Trophoblast cell (in vitro differentiated cells and primary cell): ENCODE measurements at regions not wholly inside any gene's neighbourhood (a gene's known extent, or its start where the extent isn't known, plus 50 kb on each side); places are given as distances from the start of the nearest gene placed in this dataset.

ENCODE experiments used
- DNase-seq, 2 donors: peaks; one replicate each; pipeline ENCODE4 v3.0.0-alpha.2; 2016
- H2AFZ ChIP-seq: 2 replicates; pipeline ENCODE4 v1.6.1; 2013; ENCODE audit warnings: low read length, moderate library complexity, mild to moderate bottlenecking; ENCODE audit not compliant: insufficient read depth, poor library complexity
- H2AK5ac ChIP-seq: 2 replicates; pipeline ENCODE4 v1.6.1; 2013; ENCODE audit warnings: mild to moderate bottlenecking, low read length
- H2BK120ac ChIP-seq: 2 replicates; pipeline ENCODE4 v1.6.1; 2013; ENCODE audit warnings: low read length, mild to moderate bottlenecking, moderate library complexity; ENCODE audit not compliant: insufficient read depth, poor library complexity
- H2BK12ac ChIP-seq: 2 replicates; pipeline ENCODE4 v1.6.1; 2013; ENCODE audit warnings: mild to moderate bottlenecking, low read length, moderate library complexity
- H2BK5ac ChIP-seq: 2 replicates; pipeline ENCODE4 v1.6.1; 2013; ENCODE audit warnings: low read length, low read depth, moderate library complexity, mild to moderate bottlenecking; ENCODE audit not compliant: poor library complexity
- H3K14ac ChIP-seq: 2 replicates; pipeline ENCODE4 v1.6.1; 2013; ENCODE audit warnings: mild to moderate bottlenecking, low read length
- H3K18ac ChIP-seq: 2 replicates; pipeline ENCODE4 v1.6.1; 2013; ENCODE audit warnings: mild to moderate bottlenecking, low read length
- H3K23ac ChIP-seq: 2 replicates; pipeline ENCODE4 v1.6.1; 2013; ENCODE audit warnings: low read length
- H3K27ac ChIP-seq: 2 replicates; pipeline ENCODE4 v1.5.1; 2013; ENCODE audit warnings: low read depth, mild to moderate bottlenecking, inconsistent platforms, low read length, moderate library complexity
- H3K27me3 ChIP-seq: 2 replicates; pipeline ENCODE4 v1.6.1; 2013; ENCODE audit warnings: inconsistent platforms, mild to moderate bottlenecking, low read length, moderate library complexity; ENCODE audit not compliant: insufficient read depth
- H3K36me3 ChIP-seq, 2 experiments: 1 replicate in 1 of 2; 2 replicates in 1 of 2; pipeline ENCODE4 v1.6.1; 2013; ENCODE audit warnings: low read length in 2 of 2, mild to moderate bottlenecking in 2 of 2, moderate library complexity in 1 of 2; ENCODE audit not compliant: insufficient read depth in 2 of 2, control insufficient read depth in 1 of 2
- H3K4ac ChIP-seq: 2 replicates; pipeline ENCODE4 v1.6.1; 2013; ENCODE audit warnings: low read depth, mild to moderate bottlenecking, low read length, moderate library complexity
- H3K4me1 ChIP-seq, 2 experiments: 1 replicate in 1 of 2; 2 replicates in 1 of 2; pipeline ENCODE4 v1.6.1; 2013; ENCODE audit warnings: low read length in 2 of 2, mild to moderate bottlenecking in 2 of 2, moderate library complexity in 1 of 2; ENCODE audit not compliant: insufficient read depth in 2 of 2, control insufficient read depth in 1 of 2
- H3K4me2 ChIP-seq: 2 replicates; pipeline ENCODE4 v1.6.1; 2013; ENCODE audit warnings: inconsistent platforms, mild to moderate bottlenecking, low read length, moderate library complexity
- H3K4me3 ChIP-seq: 2 replicates; pipeline ENCODE4 v1.5.1; 2013; ENCODE audit warnings: mild to moderate bottlenecking, low read depth, low read length, inconsistent platforms
- H3K79me1 ChIP-seq: one replicate; pipeline ENCODE4 v1.6.1; 2013; ENCODE audit warnings: low read length
- H3K79me2 ChIP-seq: 2 replicates; pipeline ENCODE4 v1.6.1; 2013; ENCODE audit warnings: low read length, mild to moderate bottlenecking; ENCODE audit not compliant: control insufficient read depth, insufficient read depth, poor library complexity
- H3K9ac ChIP-seq: 2 replicates; pipeline ENCODE4 v1.6.1; 2013; ENCODE audit warnings: mild to moderate bottlenecking, low read length
- H3K9me3 ChIP-seq: 2 replicates; pipeline ENCODE4 v1.6.1; 2013; ENCODE audit warnings: low read depth, mild to moderate bottlenecking, control low read depth, inconsistent platforms, low read length; ENCODE audit not compliant: insufficient read depth
- H4K12ac ChIP-seq: 2 replicates; pipeline ENCODE4 v1.6.1; 2013; ENCODE audit warnings: low read depth, mild to moderate bottlenecking, low read length, moderate library complexity
- H4K8ac ChIP-seq: 2 replicates; pipeline ENCODE4 v1.6.1; 2013; ENCODE audit warnings: low read depth, mild to moderate bottlenecking, low read length, moderate library complexity
- H4K91ac ChIP-seq: one replicate; pipeline ENCODE4 v1.6.1; 2013; ENCODE audit warnings: low read depth, mild to moderate bottlenecking, low read length, moderate library complexity
- WGBS: extraction: QIAGEN DNeasy Blood & Tissue Kit; methylation state at CpG from one replicate; pipeline ENCODE4 v1.1.7; 2013; ENCODE audit warnings: missing lambda C conversion rate; ENCODE audit not compliant: insufficient read length, insufficient coverage; ENCODE audit errors: extremely low coverage; 5-methylcytosine and 5-hydroxymethylcytosine counted together

- H3K27ac ChIP-seq: no peak overlapping the region
- peak overlapping the region; percentile 6 for H3K14ac ChIP-seq
- H3K79me2 ChIP-seq: no peaks in the 10 kb centered on the region
- no peak overlapping the region for H3K9ac ChIP-seq
- peaks cover 0 to 2% of the 10 kb centered on the region in 2 experiments for H3K4me1 ChIP-seq
- no peak for DNase-seq
- H3K36me3 ChIP-seq: no peaks in the 10 kb centered on the region
- no CpG with 5 or more reads among the region's 7 CpGs for WGBS
- H4K8ac ChIP-seq: no peak overlapping the region
- H4K91ac ChIP-seq: peak overlapping the region; percentile 64
- H3K18ac ChIP-seq: no peak overlapping the region
- peaks cover 2% of the 10 kb centered on the region for H3K79me1 ChIP-seq
- no peak overlapping the region for H3K4me3 ChIP-seq
- H4K12ac ChIP-seq: no peak overlapping the region
- no peaks in the 10 kb centered on the region for H3K27me3 ChIP-seq
- peak overlapping the region; percentile 23 for H2AK5ac ChIP-seq
- no peak overlapping the region for H3K4me2 ChIP-seq
- peak overlapping the region; percentile 44 for H2BK5ac ChIP-seq
- H3K4ac ChIP-seq: no peak overlapping the region
- H3K23ac ChIP-seq: no peak overlapping the region
- H2AFZ ChIP-seq: no peak overlapping the region
- peak overlapping the region; percentile 5 for H2BK12ac ChIP-seq
- no peaks in the 10 kb centered on the region for H3K9me3 ChIP-seq
- H2BK120ac ChIP-seq: peak overlapping the region; percentile 28
Measured at GRCh38 chr10:53726921-53727320, 954.3 kb upstream of the MBL2 start.

- Histone ChIP-seq H3K14ac (no peak overlapping the region), H4K8ac (no peak overlapping the region), H3K79me1 (peaks cover 2% of the 10 kb centered on the region), H3K27me3 (no peaks in the 10 kb centered on the region), H4K12ac (no peak overlapping the region), H2BK5ac (no peak overlapping the region), H3K9me3 (no peaks in the 10 kb centered on the region), H3K23ac (no peak overlapping the region), H2BK12ac (no peak overlapping the region), H2BK120ac (no peak overlapping the region), H3K18ac (no peak overlapping the region), H3K27ac (no peak overlapping the region), H3K79me2 (no peaks in the 10 kb centered on the region), H2AK5ac (no peak overlapping the region), H2AFZ (no peak overlapping the region), H3K9ac (no peak overlapping the region), H3K4me3 (no peak overlapping the region), H4K91ac (no peak overlapping the region), H3K4me2 (no peak overlapping the region), H3K4me1 (no peaks in the 10 kb centered on the region), H3K4ac (no peak overlapping the region), H3K36me3 (no peaks in the 10 kb centered on the region)
- no peak for DNase-seq
- no CpG with 5 or more reads among the region's 4 CpGs for WGBS
Measured at GRCh38 chr10:53724581-53724980, 952.0 kb upstream of the MBL2 start.

- Histone ChIP-seq H3K27ac (no peak overlapping the region), H3K18ac (no peak overlapping the region), H3K9ac (no peak overlapping the region), H3K4ac (no peak overlapping the region), H3K36me3 (no peaks in the 10 kb centered on the region), H3K9me3 (no peaks in the 10 kb centered on the region), H4K91ac (no peak overlapping the region), H2AFZ (no peak overlapping the region), H4K8ac (no peak overlapping the region), H3K23ac (no peak overlapping the region), H3K79me2 (no peaks in the 10 kb centered on the region), H3K14ac (no peak overlapping the region), H3K4me1 (no peaks in the 10 kb centered on the region), H4K12ac (no peak overlapping the region), H3K4me2 (no peak overlapping the region), H2BK5ac (no peak overlapping the region), H2BK120ac (no peak overlapping the region), H3K79me1 (no peaks in the 10 kb centered on the region), H2AK5ac (no peak overlapping the region), H2BK12ac (no peak overlapping the region), H3K27me3 (no peaks in the 10 kb centered on the region), H3K4me3 (no peak overlapping the region)
- WGBS: no CpG with 5 or more reads among the region's 1 CpG
- DNase-seq: no peak
Measured at GRCh38 chr10:53719658-53720057, 947.1 kb upstream of the MBL2 start.

- WGBS: no CpG with 5 or more reads among the region's 3 CpGs
- H3K18ac ChIP-seq: no peak overlapping the region
- H4K12ac ChIP-seq: no peak overlapping the region
- no peak overlapping the region for H4K8ac ChIP-seq
- H3K79me2 ChIP-seq: no peaks in the 10 kb centered on the region
- H3K9ac ChIP-seq: no peak overlapping the region
- H3K36me3 ChIP-seq: no peaks in the 10 kb centered on the region
- H2BK120ac ChIP-seq: no peak overlapping the region
- no peaks in the 10 kb centered on the region for H3K79me1 ChIP-seq
- H3K4me2 ChIP-seq: no peak overlapping the region
- no peak overlapping the region for H2BK5ac ChIP-seq
- H3K9me3 ChIP-seq: no peaks in the 10 kb centered on the region
- H3K4me1 ChIP-seq: no peaks in the 10 kb centered on the region
- no peak overlapping the region for H2AFZ ChIP-seq
- H3K4ac ChIP-seq: no peak overlapping the region
- no peak overlapping the region for H2AK5ac ChIP-seq
- H3K4me3 ChIP-seq: no peak overlapping the region
- H3K23ac ChIP-seq: no peak overlapping the region
- no peak overlapping the region for H4K91ac ChIP-seq
- H2BK12ac ChIP-seq: no peak overlapping the region
- H3K27me3 ChIP-seq: no peaks in the 10 kb centered on the region
- H3K14ac ChIP-seq: no peak overlapping the region
- H3K27ac ChIP-seq: no peak overlapping the region
- no peak for DNase-seq
Measured at GRCh38 chr10:53716156-53716555, 943.6 kb upstream of the MBL2 start.
